OCI-LY3 (cell line): ENCODE measurements at regions not wholly inside any gene's neighbourhood (a gene's known extent, or its start where the extent isn't known, plus 50 kb on each side); places are given as distances from the start of the nearest gene placed in this dataset.
"Not testable (repeated sequence)": the region's sequence is repeated elsewhere in the genome, so short reads cannot be mapped to it uniquely, and the experiment has no call there.

Source experiments
- EZH2phosphoT487 ChIP-seq: fragments of 200-600 bp; shearing (Covaris generic); IDR thresholded peaks from 2 replicates; pipeline ENCODE4 v1.6.1; 2018; ENCODE audit warnings: antibody characterized with exemption, mixed run types, low read depth
- TF ChIP-seq, protein P1 (sequence below): fragments of 200-600, 300-600 bp; sonication (generic); IDR thresholded peaks from 2 replicates; pipeline ENCODE4 v1.5.1; 2014; ENCODE audit warnings: antibody characterized with exemption, low read length, low read depth

GRCh38 chr6:144505214-144505613, 220.1 kb downstream of the UTRN start:
- TF ChIP-seq, protein P1, sequence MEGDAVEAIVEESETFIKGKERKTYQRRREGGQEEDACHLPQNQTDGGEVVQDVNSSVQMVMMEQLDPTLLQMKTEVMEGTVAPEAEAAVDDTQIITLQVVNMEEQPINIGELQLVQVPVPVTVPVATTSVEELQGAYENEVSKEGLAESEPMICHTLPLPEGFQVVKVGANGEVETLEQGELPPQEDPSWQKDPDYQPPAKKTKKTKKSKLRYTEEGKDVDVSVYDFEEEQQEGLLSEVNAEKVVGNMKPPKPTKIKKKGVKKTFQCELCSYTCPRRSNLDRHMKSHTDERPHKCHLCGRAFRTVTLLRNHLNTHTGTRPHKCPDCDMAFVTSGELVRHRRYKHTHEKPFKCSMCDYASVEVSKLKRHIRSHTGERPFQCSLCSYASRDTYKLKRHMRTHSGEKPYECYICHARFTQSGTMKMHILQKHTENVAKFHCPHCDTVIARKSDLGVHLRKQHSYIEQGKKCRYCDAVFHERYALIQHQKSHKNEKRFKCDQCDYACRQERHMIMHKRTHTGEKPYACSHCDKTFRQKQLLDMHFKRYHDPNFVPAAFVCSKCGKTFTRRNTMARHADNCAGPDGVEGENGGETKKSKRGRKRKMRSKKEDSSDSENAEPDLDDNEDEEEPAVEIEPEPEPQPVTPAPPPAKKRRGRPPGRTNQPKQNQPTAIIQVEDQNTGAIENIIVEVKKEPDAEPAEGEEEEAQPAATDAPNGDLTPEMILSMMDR, result not testable (repeated sequence)
- TF ChIP-seq EZH2phosphoT487, result not testable (repeated sequence)
